ENCODE measurements at regions not wholly inside any gene's neighbourhood (a gene's known extent, or its start where the extent isn't known, plus 50 kb on each side); places are given as distances from the start of the nearest gene placed in this dataset.

- no peak for DNase-seq (ENCODE audit: extremely low spot score in 2 of 2)
- intact Hi-C loops (cut with DNase I) = no loop called here
- H3K4me3 ChIP-seq = no peak overlapping the region
- no peaks in the 10 kb centered on the region for H3K36me3 ChIP-seq
- no peak overlapping the region for H3K27ac ChIP-seq
- H3K27me3 ChIP-seq = no peaks in the 10 kb centered on the region
- TF ChIP-seq POLR2AphosphoS5 (IDR thresholded peaks at IDR 0.05; ENCODE audit: insufficient read depth in 1 of 2, low read depth in 1 of 2) = no peak
- no peak for TF ChIP-seq POLR2A (IDR thresholded peaks at IDR 0.05)
- TF ChIP-seq CTCF (IDR thresholded peaks at IDR 0.05) = no peak
- H3K9me3 ChIP-seq = no peaks in the 10 kb centered on the region
- H3K4me1 ChIP-seq = no peaks in the 10 kb centered on the region
Observed at GRCh38 chr14:61925043-61925442, 162.8 kb downstream of the SNAPC1 start.

GRCh38 chr14:61925732-61926435 is 163.7 kb downstream of the SNAPC1 start:
- no peak for DNase-seq (ENCODE audit: extremely low spot score in 2 of 2)
- Histone ChIP-seq H3K4me1 (no peaks in the 10 kb centered on the region), H3K36me3 (no peaks in the 10 kb centered on the region), H3K9me3 (no peaks in the 10 kb centered on the region), H3K27me3 (no peaks in the 10 kb centered on the region), H3K27ac (no peak overlapping the region), H3K4me3 (no peak overlapping the region)
- intact Hi-C loops (cut with DNase I) = no loop called here
- no peak for TF ChIP-seq POLR2A (IDR thresholded peaks at IDR 0.05)
- TF ChIP-seq POLR2AphosphoS5 (IDR thresholded peaks at IDR 0.05; ENCODE audit: insufficient read depth in 1 of 2, low read depth in 1 of 2) = no peak
- no peak for TF ChIP-seq CTCF (IDR thresholded peaks at IDR 0.05)

DNA sequence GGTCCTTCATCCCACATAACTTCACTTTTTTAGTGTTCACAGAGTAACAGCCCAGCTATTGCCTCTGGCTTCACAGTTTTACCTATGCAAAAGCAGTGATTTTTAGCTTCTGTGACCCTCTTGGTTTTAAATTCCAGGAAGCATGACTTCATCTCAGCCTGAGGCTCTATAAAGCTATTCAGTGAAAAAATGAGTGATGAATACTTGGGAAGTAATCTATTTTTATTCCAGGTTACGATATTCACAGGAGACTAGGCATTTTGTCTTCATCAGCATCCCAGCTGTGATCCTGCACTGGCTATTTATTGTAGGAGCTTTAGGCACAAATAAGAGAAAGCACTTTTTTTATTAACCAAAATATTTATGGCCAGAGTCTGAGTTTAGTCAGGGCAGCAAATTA is 164.8 kb downstream of the SNAPC1 start:
- no peaks in the 10 kb centered on the region for H3K9me3 ChIP-seq
- TF ChIP-seq POLR2AphosphoS5 (IDR thresholded peaks at IDR 0.05; ENCODE audit: insufficient read depth in 1 of 2, low read depth in 1 of 2) (no peak), POLR2A (IDR thresholded peaks at IDR 0.05) (no peak), CTCF (IDR thresholded peaks at IDR 0.05) (no peak)
- H3K27me3 ChIP-seq = no peaks in the 10 kb centered on the region
- intact Hi-C loops (cut with DNase I) = no loop called here
- H3K4me1 ChIP-seq = no peaks in the 10 kb centered on the region
- H3K36me3 ChIP-seq = no peaks in the 10 kb centered on the region
- no peak overlapping the region for H3K4me3 ChIP-seq
- no peak overlapping the region for H3K27ac ChIP-seq
- no peak for DNase-seq (ENCODE audit: extremely low spot score in 2 of 2)

GRCh38 chr14:61927520-61927919 is 165.3 kb downstream of the SNAPC1 start:
- no peaks in the 10 kb centered on the region for H3K27me3 ChIP-seq
- no peak overlapping the region for H3K4me3 ChIP-seq
- intact Hi-C loops (cut with DNase I) = no loop called here
- no peaks in the 10 kb centered on the region for H3K36me3 ChIP-seq
- no peaks in the 10 kb centered on the region for H3K9me3 ChIP-seq
- DNase-seq (ENCODE audit: extremely low spot score in 2 of 2) = no peak
- H3K4me1 ChIP-seq = no peaks in the 10 kb centered on the region
- no peak for TF ChIP-seq POLR2AphosphoS5 (IDR thresholded peaks at IDR 0.05; ENCODE audit: insufficient read depth in 1 of 2, low read depth in 1 of 2)
- TF ChIP-seq POLR2A (IDR thresholded peaks at IDR 0.05) = no peak
- TF ChIP-seq CTCF (IDR thresholded peaks at IDR 0.05) = no peak
- H3K27ac ChIP-seq = no peak overlapping the region

DNA sequence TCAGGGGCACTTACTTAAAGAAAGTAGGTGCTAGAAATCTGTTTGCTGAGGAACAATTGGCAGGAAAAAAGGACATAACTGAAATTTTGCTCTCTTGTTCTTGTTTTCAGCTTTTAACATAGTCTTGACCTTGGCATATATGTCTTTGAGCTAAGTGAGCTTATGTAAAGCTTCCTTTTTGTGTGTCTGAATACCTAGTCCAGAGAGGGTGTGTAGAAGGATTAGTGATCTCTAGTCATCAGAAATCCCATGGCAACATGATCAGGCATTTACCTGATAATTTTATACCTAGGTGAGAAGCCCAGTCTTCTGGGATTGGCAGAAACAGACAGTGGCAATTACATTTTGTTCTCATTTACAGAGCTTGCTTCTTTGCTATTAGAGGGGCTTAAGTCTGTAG is 166.1 kb downstream of the SNAPC1 start:
- intact Hi-C loops (cut with DNase I) = no loop called here
- Histone ChIP-seq H3K4me3 (no peak overlapping the region), H3K27me3 (no peaks in the 10 kb centered on the region), H3K9me3 (no peaks in the 10 kb centered on the region), H3K4me1 (no peaks in the 10 kb centered on the region), H3K27ac (no peak overlapping the region), H3K36me3 (no peaks in the 10 kb centered on the region)
- DNase-seq (ENCODE audit: extremely low spot score in 2 of 2) = no peak
- no peak for TF ChIP-seq CTCF (IDR thresholded peaks at IDR 0.05)
- no peak for TF ChIP-seq POLR2AphosphoS5 (IDR thresholded peaks at IDR 0.05; ENCODE audit: insufficient read depth in 1 of 2, low read depth in 1 of 2)
- TF ChIP-seq POLR2A (IDR thresholded peaks at IDR 0.05) = no peak

Data from vagina (tissue), 2 donors.